ENCODE measurements at regions not wholly inside any gene's neighbourhood (a gene's known extent, or its start where the extent isn't known, plus 50 kb on each side); places are given as distances from the start of the nearest gene placed in this dataset.
"Not testable (repeated sequence)": the region's sequence is repeated elsewhere in the genome, so short reads cannot be mapped to it uniquely, and the experiment has no call there.

- DNase-seq (ENCODE audit: low read depth) = no peak
Measured at GRCh38 chr2:4916094-4916493, 776.1 kb upstream of the SOX11 start.

- no peak for DNase-seq (ENCODE audit: low read depth)
Measured at GRCh38 chr2:4930704-4931103, 761.5 kb upstream of the SOX11 start.

GRCh38 chr2:4931721-4932365 lies 760.3 kb upstream of the SOX11 start:
- DNase-seq (ENCODE audit: low read depth) = no peak

GRCh38 chr2:4935291-4935690 lies 756.9 kb upstream of the SOX11 start:
- DNase-seq (ENCODE audit: low read depth) = not testable (repeated sequence)

- DNase-seq (ENCODE audit: low read depth) = no peak
Measured at GRCh38 chr2:4937550-4937949, 754.6 kb upstream of the SOX11 start.

- no peak for DNase-seq (ENCODE audit: low read depth)
Measured at GRCh38 chr2:4938206-4938605, 754.0 kb upstream of the SOX11 start.

GRCh38 chr2:4942441-4942840 lies 749.7 kb upstream of the SOX11 start:
- no peak for DNase-seq (ENCODE audit: low read depth)

- DNase-seq (ENCODE audit: low read depth) = no peak
Measured at GRCh38 chr2:4947911-4948310, 744.3 kb upstream of the SOX11 start.

- DNase-seq (ENCODE audit: low read depth) = no peak
Measured at GRCh38 chr2:4951368-4951767, 740.8 kb upstream of the SOX11 start.

GRCh38 chr2:4959219-4959618 lies 733.0 kb upstream of the SOX11 start:
- no peak for DNase-seq (ENCODE audit: low read depth)

GRCh38 chr2:4962419-4962818 lies 729.8 kb upstream of the SOX11 start:
- DNase-seq (ENCODE audit: low read depth) = no peak

GRCh38 chr2:4963106-4963505 lies 729.1 kb upstream of the SOX11 start:
- DNase-seq (ENCODE audit: low read depth) = no peak

GRCh38 chr2:4964001-4964540 lies 728.1 kb upstream of the SOX11 start:
- no peak for DNase-seq (ENCODE audit: low read depth)

- no peak for DNase-seq (ENCODE audit: low read depth)
Measured at GRCh38 chr2:4964579-4964978, 727.6 kb upstream of the SOX11 start.

GRCh38 chr2:4965556-4966320 lies 726.4 kb upstream of the SOX11 start:
- DNase-seq (ENCODE audit: low read depth) = no peak

- DNase-seq (ENCODE audit: low read depth) = no peak
Measured at GRCh38 chr2:4967206-4967605, 725.0 kb upstream of the SOX11 start.

- no peak for DNase-seq (ENCODE audit: low read depth)
Measured at GRCh38 chr2:4972472-4972871, 719.7 kb upstream of the SOX11 start.

GRCh38 chr2:4973354-4973753 lies 718.8 kb upstream of the SOX11 start:
- DNase-seq (ENCODE audit: low read depth) = no peak

GRCh38 chr2:4973973-4974372 lies 718.2 kb upstream of the SOX11 start:
- DNase-seq (ENCODE audit: low read depth) = no peak

- DNase-seq (ENCODE audit: low read depth) = no peak
Measured at GRCh38 chr2:4976407-4976806, 715.8 kb upstream of the SOX11 start.

- DNase-seq (ENCODE audit: low read depth) = no peak
Measured at GRCh38 chr2:4979111-4979510, 713.1 kb upstream of the SOX11 start.

- DNase-seq (ENCODE audit: low read depth) = no peak
Measured at GRCh38 chr2:4980995-4981394, 711.2 kb upstream of the SOX11 start.

GRCh38 chr2:4981802-4982409 lies 710.3 kb upstream of the SOX11 start:
- DNase-seq (ENCODE audit: low read depth) = no peak
